ENCODE measurements at regions not wholly inside any gene's neighbourhood (a gene's known extent, or its start where the extent isn't known, plus 50 kb on each side); places are given as distances from the start of the nearest gene placed in this dataset.

GRCh38 chr5:82622711-82623514 lies 344.8 kb upstream of the RPS23 start:
- Histone ChIP-seq H3K9ac (ENCODE audit: insufficient read depth in 1 of 2, low read depth in 2 of 2, low read length in 2 of 2) (no peak overlapping the region), H3K4me1 (replicated peaks in 1 of 2; ENCODE audit: control insufficient read depth in 2 of 2, insufficient read depth in 2 of 2, low read length in 2 of 2) (no peaks in the 10 kb centered on the region), H3K9me3 (replicated peaks; ENCODE audit: control insufficient read depth, insufficient read depth, low read depth, low read length) (no peaks in the 10 kb centered on the region), H3K27ac (ENCODE audit: extremely low read depth, low read depth, low read length) (no peak overlapping the region), H3K79me2 (ENCODE audit: control insufficient read depth, insufficient read depth, low read length) (no peaks in the 10 kb centered on the region), H4K20me1 (replicated peaks; ENCODE audit: control insufficient read depth, insufficient read depth, low read length) (no peaks in the 10 kb centered on the region), H3K27me3 (ENCODE audit: control insufficient read depth in 2 of 2, insufficient read depth in 2 of 2, low read length in 2 of 2) (no peaks in the 10 kb centered on the region), H3K4me2 (ENCODE audit: insufficient read depth, low read length) (no peak overlapping the region), H2AFZ (ENCODE audit: low read depth, low read length) (no peak overlapping the region), H3K4me3 (no peak overlapping the region), H3K36me3 (ENCODE audit: control insufficient read depth, insufficient read depth, low read length) (no peaks in the 10 kb centered on the region), H3K9me1 (ENCODE audit: control insufficient read depth, insufficient read depth, low read length) (no peaks in the 10 kb centered on the region)
- no TSS peak for BruUV-seq (replicated peaks)
- in situ Hi-C loops (cut with MboI) (no loop called here), intact Hi-C loops (cut with micrococcal nuclease) (no loop called here)
- no peak for DNase-seq (ENCODE audit: extremely low read depth in 1 of 4, low spot score in 3 of 4)
- POLR2A ChIA-PET = no interaction called here
- CTCF ChIA-PET (ENCODE audit: low intra/inter-chr PET ratio) = no interaction called here
- 2% methylated on average over 6 of the region's 6 CpGs for WGBS (ENCODE audit: insufficient coverage, low coverage, missing lambda C conversion rate)
- no peak for ATAC-seq
- FAIRE-seq = no peak
- TF ChIP-seq ZHX1 (conservative IDR thresholded peaks at IDR 0.05; ENCODE audit: low read length) (no peak), PBX2 (CRISPR knock-in tag; IDR thresholded peaks at IDR 0.05; ENCODE audit: low read depth) (no peak), PBX2 (tag; conservative IDR thresholded peaks at IDR 0.05; ENCODE audit: low read depth) (no peak), NUFIP1 (IDR thresholded peaks at IDR 0.05; ENCODE audit: partially characterized antibody) (no peak), RBFOX2 (IDR thresholded peaks at IDR 0.05; ENCODE audit: low read depth, low read length) (no peak), BRD9 (IDR thresholded peaks at IDR 0.05; ENCODE audit: low read depth, partially characterized antibody) (no peak), TCFL5 (CRISPR knock-in tag; conservative IDR thresholded peaks at IDR 0.05) (no peak), ZNF217 (CRISPR knock-in tag; IDR thresholded peaks at IDR 0.05) (no peak), TFAM (CRISPR knock-in tag; conservative IDR thresholded peaks at IDR 0.05) (no peak), ZNF445 (CRISPR knock-in tag; IDR thresholded peaks at IDR 0.05; ENCODE audit: low read depth) (no peak), PTBP1 (IDR thresholded peaks at IDR 0.05; ENCODE audit: low read depth, low read length) (no peak)
- TF ChIP-seq, protein P1, sequence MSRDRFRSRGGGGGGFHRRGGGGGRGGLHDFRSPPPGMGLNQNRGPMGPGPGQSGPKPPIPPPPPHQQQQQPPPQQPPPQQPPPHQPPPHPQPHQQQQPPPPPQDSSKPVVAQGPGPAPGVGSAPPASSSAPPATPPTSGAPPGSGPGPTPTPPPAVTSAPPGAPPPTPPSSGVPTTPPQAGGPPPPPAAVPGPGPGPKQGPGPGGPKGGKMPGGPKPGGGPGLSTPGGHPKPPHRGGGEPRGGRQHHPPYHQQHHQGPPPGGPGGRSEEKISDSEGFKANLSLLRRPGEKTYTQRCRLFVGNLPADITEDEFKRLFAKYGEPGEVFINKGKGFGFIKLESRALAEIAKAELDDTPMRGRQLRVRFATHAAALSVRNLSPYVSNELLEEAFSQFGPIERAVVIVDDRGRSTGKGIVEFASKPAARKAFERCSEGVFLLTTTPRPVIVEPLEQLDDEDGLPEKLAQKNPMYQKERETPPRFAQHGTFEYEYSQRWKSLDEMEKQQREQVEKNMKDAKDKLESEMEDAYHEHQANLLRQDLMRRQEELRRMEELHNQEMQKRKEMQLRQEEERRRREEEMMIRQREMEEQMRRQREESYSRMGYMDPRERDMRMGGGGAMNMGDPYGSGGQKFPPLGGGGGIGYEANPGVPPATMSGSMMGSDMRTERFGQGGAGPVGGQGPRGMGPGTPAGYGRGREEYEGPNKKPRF (IDR thresholded peaks at IDR 0.05; ENCODE audit: low read depth, low read length) = no peak
